SKM-1 treated with dmso at 0.1 percent for 144 hours (cell line): ENCODE measurements at regions not wholly inside any gene's neighbourhood (a gene's known extent, or its start where the extent isn't known, plus 50 kb on each side); places are given as distances from the start of the nearest gene placed in this dataset.
"Not testable (repeated sequence)": the region's sequence is repeated elsewhere in the genome, so short reads cannot be mapped to it uniquely, and the experiment has no call there.

Experiments used
- DNase-seq: peaks from one replicate; lab custom pipeline; 2025; ENCODE audit not compliant: unreplicated experiment; lab: John Stamatoyannopoulos, UW

DNA sequence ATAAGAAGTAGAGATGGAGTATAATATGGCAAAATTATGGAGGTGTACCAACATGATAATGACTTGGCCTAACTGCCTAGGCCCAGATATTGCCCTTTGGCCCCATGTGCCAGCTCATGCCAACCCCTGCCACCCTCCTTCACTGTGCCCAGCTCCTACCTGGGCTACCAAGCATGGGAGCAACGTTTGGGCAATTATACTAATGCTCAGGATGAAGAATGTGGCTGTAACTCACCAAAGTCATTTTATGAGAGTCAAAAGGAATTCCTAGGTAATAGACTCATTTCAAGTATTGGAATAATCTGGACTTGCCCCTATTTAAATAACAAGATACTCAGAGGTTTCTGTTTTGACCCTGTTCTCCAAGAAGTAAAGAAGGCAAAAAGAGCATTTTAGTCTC is 240.2 kb upstream of the IL12A start:
- DNase-seq = no peak

DNA sequence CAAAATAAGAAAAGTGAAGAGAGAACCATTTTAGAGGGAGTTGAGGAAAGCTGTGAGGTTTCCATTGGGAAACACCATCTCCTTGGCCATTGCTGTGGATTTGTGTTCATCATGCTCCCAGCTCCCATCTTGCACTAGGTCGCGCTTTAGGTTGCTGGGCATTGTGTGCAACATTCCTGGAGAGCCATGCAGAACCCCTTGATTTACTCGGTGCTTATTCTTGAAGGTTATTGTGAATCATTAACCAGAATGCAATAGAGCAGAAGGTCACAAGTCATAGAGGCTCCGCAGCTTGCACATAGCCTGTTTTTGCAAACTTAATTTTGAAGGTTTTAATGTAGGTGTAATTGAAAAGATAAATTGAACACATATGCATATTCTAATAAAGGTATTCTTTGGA is 239.2 kb upstream of the IL12A start:
- no peak for DNase-seq

DNA sequence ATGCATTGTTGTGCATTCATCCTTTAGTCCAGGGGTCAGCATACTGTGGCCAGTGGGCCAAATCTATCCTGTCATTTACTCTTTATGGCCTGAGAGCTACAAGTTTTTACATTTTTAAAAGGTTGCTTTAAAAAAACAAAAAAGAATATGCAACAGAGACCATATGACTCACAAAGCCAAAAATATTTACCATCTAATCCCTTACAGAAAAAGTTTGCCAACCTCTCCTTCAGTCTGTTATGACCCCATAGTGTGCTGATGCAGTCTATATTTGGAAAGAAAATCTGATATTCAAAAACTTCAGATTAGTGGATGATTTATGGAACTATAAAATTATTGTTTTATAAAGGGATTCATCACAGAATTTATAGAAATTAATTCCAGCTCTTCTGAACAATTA is 237.5 kb upstream of the IL12A start:
- no peak for DNase-seq

DNA sequence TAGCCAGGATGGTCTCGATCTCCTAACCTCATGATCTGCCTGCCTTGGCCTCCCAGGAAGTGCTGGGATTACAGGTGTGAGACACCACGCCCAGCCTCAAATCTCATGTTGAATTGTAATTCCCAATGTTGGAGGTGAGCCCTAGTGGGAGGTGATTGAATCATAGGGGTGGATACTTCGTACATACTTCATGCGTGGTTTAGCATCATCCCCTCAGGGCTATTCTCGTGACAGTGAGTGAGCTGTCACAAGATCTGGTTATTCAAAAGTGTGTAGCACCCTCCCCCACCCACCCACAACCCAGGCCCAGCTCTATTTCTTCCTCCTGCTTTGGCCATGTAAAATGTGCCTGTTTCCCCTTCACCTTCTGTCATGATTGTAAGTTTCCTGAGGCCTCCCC is 236.9 kb upstream of the IL12A start:
- no peak for DNase-seq

DNA sequence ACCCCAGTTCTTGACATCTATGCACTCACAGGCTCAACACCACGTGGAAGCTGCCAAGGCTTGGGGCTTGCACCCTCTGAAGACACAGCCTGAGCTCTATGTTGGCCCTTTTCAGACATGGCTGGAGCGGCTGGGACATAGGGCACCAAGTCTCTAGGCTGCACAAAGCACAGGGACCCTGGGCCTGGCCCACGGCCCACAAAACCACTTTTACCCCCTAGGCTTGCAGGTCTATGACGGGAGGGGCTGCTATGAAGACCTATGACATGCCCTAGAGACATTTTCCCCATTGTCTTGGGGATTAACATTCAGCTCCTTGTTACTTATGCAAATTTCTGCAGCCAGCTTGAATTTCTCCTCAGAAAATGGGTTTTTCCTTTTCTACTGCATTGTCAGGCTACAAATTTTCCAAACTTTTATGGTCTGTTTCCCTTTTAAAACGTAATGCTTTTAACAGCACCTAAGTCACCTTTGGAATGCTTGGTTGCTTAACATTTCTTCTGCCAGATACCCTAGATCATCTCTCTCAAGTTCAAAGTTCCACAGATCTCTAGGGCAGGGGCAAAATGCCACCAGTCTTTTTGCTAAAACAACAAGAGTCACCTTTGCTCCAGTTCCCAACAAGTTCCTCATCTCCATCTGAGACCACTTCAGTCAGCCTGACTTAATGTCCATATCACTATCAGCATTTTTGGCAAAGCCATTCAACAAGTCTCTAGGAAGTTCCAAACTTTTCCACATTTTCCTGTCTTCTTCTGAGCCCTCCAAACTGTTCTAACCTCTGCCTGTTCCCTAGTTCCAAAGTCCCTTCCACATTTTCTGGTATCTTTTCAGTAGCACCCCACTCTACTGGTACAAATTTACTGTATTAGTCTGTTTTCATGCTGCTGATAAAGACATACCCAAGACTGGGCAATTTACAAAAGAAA is 232.1 kb upstream of the IL12A start:
- not testable (repeated sequence) for DNase-seq

DNA sequence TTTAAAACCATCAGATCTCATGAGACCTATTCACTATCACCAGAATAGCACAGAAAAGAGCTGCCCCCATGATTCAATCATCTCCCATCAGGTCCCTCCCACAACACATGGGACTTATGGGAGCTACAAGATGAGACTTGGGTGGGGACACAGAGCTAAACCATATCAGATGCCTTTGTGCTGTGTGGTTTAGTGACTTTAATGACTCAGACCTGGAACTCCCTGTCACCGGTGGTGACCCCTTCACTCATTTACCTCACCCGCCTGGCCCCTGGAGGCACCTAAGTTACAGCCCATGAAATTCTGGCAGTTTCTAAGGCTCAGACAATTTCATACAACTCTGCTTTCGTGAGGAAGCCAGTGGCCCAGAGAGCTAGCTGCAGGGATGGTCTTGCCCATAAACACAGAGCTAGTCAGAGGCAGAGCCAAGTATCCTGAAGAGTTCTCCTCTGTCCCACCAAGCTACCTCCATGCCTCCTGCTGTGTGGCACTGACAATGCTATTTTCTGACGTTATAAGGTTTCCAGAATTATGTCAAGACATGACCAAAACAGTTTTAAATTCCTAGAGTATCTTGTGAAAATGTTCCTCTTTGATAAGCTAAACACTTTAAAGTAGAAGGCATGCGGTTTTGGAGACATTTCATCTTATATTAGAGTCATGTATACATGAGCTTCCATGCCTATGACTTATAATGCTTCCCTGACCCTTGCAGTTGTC is 231.1 kb upstream of the IL12A start:
- no peak for DNase-seq

DNA sequence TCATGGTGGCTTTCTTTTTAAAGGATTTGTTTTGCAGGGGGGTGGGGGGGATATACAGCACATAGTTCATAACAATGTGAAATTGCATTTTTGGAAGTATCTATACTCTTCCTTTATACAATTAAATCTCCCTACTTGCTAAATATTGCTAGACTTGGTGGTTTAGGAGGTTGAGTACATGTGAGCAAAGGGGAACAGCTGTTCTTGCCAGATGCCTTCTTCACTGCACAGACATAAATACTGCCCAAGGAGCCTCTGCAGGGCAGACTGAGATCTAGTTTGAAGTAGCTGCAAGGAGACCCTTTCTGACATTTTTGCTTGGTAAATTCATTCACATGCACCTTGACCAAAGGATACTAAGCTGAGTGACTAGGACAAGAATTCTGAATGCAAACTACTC is 228.6 kb upstream of the IL12A start:
- DNase-seq = no peak

DNA sequence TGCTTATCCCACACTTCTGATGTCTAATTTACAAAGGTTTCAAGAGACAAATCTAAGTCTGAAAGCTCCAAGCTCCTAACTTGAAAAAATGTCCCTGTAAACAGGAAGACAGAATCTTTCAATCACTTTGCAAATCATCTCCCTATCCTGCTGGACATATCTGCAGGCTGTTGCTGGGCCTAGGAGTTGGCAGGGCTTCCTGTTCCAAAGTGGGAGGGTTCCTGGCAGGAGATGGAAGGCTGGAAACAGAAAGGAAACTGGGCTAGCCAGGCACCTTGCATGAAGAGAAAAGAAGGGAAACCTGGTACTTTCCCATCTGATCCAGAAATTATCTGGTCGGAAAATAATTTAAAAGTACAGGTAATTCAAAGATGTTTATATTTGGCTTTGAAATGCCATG is 227.3 kb upstream of the IL12A start:
- DNase-seq = no peak

DNA sequence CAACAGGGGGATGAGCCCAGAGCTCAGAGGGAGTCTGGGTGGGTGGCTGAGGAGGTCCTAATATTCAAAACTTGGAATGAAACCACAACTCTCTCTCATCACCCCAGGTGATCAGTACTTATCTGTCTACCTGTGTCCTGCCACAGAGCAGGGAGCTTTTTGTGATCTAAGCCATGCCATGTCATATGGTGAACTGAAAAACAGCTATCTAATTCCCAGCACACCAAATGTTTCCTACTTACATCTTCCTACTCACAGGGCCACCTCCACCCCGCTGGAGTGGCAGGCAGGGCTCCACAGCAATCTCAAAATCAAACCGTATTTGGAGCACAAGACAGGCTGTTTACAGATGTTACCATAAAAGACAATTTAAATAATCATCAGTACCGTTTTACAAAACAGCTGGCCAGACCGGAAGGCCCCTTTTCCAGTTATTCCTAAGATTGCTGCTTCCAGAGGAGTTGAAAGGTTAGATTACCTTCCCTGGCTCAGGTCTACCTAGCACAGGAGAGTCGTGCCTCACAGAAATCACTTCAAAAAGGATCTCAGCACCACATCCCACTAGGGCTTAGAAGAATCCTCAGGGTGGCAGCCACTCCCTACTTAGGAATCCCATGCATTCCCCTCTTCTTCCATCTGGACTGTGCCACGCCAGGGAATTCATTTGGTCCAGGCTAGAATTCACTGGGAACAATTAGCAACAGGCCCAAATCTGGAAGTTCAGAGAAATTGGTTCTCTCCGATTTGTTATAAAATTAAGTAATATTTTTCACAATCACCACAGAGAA is 226.6 kb upstream of the IL12A start:
- no peak for DNase-seq

DNA sequence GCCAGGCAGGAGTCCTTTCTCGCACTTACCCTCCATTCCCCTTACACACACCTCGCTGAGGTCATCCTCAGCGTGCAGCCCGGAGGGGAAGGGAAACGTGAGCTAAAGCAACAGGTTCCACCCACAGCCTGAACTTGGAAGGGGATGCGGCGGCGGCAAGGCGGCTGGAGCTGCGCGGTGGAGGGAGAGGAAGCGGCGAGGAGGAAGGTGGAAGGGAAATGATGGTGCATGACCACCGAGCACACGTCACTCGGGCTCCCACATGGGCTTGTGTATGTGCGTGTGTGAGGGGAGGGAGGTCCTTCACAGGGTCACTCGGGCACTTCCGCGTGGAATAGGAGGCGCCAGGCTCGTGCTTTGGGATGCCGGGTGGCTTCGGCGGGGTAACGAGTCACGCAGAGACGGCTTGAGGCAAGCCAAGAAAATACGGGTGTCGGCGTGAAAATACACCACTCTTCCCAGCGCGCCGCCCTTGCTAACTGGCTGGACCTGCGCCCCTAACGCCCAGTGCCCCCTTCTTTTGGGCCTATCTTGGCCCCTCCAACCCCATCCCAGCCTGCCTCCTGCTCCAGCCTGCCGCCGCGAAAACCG is 225.5 kb upstream of the IL12A start:
- DNase-seq = peak; percentile 74

DNA sequence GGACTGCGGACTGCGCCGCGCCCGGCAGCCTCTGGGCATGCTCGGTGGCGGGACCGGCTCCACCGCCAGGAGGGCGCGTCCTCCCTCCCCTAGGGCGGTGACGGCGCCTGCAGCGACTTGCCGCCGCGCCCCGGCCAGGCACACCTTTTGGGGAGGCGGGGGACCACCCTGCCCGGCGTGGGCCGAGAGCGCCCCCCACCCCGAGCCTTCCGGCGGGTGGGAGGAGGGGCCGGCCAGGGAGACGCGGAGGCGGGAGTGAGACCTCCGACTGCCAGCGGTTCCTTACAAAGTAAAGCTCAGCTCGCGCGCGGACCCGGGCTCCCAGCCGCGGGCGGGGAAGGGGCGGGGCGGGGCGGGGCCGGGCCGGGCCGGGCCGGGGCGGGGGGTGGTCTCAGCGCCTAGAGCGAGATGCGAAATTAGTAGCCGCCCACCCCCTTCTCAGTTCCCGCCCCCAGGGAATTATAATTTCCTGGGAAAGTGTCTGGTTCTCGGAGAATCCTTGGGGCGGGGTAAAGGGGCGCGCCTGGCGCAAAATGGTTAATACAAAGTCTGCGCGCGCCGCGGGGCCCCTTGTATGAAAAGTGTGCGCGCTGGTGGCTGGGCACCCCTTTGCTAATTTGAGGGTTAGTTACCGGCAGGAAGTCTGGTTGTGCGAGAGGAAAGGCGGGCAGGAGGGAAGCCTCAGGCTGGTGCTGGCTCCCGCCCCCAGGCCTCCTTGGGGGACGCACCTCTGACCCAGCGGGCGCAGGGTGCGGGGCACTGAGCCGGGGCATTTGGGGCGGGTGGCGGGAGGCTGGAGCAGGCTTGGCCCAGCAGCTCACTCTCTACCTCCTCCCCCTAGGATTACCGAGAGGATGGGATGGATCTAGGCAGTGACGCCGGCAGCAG is 224.8 kb upstream of the IL12A start:
- peak; percentile 62 for DNase-seq

DNA sequence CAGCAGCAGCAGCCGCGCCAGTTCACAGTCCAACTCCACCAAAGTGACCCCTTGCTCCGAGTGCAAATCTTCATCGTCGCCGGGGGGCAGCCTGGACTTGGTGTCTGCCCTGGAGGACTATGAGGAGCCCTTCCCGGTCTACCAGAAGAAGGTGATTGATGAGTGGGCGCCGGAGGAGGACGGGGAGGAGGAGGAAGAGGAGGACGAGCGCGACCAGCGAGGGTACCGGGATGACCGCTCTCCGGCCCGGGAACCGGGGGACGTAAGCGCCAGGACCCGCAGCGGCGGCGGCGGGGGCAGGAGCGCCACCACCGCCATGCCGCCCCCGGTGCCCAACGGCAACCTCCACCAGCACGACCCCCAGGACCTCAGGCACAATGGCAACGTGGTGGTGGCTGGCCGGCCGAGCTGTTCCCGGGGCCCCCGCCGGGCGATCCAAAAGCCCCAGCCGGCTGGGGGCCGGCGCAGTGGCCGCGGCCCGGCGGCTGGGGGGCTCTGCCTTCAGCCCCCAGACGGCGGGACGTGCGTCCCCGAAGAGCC is 224.1 kb upstream of the IL12A start:
- DNase-seq = no peak

DNA sequence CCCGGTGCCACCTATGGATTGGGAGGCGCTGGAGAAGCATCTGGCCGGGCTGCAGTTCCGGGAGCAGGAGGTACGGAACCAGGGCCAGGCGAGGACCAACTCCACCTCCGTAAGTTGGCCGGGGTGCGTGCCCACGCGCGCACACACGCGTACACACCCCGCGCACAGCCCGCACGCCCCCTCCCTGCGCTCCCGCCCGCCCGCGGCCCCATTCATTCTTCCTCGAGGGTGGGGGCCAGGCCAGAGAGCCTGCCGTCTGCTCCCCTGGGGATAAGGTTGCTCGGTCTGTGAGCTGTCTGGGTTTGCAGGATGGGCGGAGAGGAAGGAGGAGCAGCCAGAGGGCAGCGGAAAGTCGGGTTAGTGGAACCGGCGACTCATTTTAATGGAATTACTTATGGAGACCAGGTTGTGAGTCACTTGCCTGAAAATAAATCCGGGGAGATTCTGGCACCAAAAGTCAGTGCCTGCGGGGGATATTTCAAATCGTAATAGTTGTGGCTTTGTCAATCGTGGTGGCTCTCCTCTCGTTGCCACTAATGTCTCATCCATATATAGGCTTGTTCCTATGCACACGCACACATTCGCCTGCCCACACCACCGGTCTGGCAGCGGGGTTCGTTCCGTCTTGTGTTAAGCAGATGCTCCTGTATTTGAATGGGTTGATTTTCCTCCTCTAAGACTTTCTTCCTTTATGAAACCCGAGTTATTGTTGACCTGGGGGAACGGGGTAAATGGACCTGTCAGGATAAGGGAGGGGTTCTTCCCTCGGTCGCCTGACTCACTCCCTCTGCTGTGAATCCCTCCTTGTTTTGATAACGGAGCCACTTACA is 223.4 kb upstream of the IL12A start:
- peak; percentile 52 for DNase-seq

DNA sequence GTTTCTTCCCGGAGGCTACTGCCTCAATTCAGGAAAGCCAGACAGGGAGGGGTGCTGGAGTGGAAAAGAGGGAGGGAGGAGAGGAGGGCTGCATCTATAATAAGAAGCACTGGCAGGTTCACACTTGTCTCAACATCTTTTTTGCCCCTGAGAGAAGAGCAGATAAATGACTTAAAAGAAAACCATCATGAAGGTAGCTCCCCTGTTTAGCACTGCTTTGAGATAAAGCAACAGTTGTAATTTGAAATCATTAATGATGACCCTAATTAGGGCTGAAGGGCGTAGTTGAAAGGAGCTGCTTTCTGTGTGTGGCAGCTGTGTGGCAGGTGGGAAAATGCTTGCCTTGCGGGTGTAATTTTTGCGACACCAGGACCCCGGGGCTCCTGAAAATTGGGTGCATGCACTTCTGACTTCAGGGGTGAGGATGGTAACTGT is 222.8 kb upstream of the IL12A start:
- no peak for DNase-seq

DNA sequence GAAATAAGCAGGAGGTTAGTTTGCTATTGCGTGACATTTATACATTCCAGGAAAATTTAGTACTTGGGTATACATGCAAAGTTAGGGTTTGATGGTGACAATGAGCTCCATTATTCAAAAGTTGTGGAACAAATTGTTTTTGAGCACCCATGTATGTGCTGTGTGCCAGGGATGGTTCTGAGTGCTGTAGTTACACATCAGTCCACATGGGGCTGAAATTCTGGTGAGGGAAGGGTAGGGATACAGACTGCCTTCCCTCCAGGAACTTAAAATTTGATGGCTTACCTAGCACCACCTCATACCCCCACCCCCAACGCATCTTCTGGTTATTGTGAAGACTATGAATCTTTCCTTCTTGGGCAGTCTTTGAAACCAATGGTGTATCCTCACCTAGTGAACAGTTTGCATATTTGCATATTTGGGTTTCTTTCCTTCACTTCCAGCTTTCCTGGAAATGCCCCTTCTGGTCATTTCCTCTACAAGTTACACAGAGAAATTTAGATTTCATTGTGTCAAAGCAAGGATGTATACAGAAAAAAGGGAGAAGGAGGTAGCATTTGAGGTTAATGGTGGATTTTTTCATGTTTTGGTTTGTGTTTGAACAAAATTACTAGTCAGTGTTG is 222.0 kb upstream of the IL12A start:
- peak; percentile 49 for DNase-seq

DNA sequence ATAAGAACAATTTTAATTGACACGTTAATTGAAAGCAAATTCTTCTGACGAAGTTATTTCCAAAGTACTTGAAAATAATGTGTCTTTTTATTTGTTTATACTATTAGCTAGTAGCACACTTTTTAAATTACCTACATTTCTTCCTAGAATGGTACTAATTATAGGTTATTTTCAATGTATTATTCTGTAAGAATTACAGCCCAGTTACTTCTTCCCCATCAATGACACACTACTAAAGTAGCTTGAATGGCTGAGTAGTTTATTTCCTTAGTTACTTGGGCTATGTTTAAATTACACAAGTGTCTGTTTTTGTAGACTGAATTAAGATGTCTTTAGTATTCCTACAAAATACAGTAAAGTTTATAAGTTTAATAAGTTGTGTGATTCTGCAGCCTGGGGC is 217.6 kb upstream of the IL12A start:
- DNase-seq = no peak

DNA sequence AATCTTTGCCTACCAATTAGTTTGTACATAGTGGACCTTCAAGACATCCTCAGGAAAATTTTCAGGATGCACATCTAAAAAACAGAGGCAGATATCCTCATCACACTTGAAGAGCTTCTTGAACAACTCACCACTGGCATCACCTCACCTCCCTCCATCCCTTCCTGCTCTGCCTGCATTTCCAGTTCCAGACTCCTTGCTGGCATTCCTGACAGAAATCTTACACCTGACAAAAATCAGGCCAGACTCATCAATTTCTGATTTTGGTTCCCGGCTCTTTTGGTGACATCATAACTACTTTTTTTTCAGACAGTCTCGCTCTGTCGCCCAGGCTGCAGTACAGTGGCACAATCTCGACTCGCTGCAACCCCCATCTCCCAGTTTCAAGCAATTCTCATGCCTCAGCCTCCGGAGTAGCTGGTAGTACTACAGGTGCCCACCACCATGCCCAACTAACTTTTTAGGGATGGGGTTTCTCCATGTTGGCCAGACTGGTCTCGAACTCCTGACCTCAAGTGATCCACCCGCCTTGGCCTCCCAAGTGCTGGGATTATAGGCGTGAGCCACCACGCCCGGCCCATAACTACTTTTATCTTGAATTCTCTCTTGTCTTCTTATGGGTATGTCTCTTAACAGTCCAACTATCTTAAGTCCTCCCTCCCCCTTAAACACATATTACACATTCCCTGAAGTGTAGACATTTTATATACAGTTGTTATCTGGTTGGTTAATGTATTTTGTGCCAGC is 216.6 kb upstream of the IL12A start:
- no peak for DNase-seq

DNA sequence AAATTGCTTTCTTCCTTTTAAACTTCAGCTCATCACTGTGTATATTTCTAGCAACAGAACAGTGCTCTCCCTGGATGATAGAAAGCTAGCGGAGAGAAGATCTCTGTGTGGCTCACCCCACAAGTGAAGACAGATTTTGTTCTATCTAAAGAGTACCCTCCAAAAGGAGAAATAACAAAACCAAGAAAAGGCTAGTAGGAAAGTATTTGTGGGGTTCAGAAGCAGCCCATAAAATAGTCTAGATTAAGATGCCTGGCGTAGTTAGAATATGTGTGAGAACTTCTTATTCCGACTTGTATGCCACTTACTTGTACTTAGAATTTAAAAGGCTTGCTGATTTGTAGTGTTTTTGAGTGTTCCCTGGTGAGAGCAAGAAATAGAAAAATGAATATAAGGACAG is 214.9 kb upstream of the IL12A start:
- DNase-seq = no peak
